ENCODE measurements at regions not wholly inside any gene's neighbourhood (a gene's known extent, or its start where the extent isn't known, plus 50 kb on each side); places are given as distances from the start of the nearest gene placed in this dataset.

GRCh38 chr2:8484502-8485283 lies 197.2 kb upstream of the ID2 start:
- Histone ChIP-seq H4K8ac (ENCODE audit: low read depth, low read length) (no peak overlapping the region), H2BK12ac (ENCODE audit: low read length) (no peak overlapping the region), H2AFZ (ENCODE audit: low read length) (no peak overlapping the region), H3K36me3 (replicated peaks in 1 of 2; ENCODE audit: control insufficient read depth in 2 of 2, insufficient read depth in 2 of 2, low read length in 2 of 2) (no peaks in the 10 kb centered on the region), H3K18ac (ENCODE audit: low read length) (no peak overlapping the region), H2BK5ac (ENCODE audit: low read length) (no peak overlapping the region), H2BK15ac (ENCODE audit: low read length) (no peak overlapping the region), H3K27ac (replicated peaks; ENCODE audit: low read length) (no peak overlapping the region), H3K4me3 (ENCODE audit: low read length in 2 of 2) (no peak overlapping the region), H3K4ac (ENCODE audit: low read length) (no peak overlapping the region), H3K27me3 (ENCODE audit: control insufficient read depth in 3 of 3, insufficient read depth in 3 of 3, low read depth in 1 of 3, low read length in 3 of 3) (no peaks in the 10 kb centered on the region), H2AK5ac (ENCODE audit: low read depth, low read length) (no peak overlapping the region), H3K9ac (ENCODE audit: low read depth, low read length, poor library complexity) (no peak overlapping the region), H4K91ac (ENCODE audit: low read depth, low read length, poor library complexity) (no peak overlapping the region), H3K23ac (ENCODE audit: low read depth, low read length, poor library complexity) (no peak overlapping the region), H3K9me3 (replicated peaks in 1 of 2; ENCODE audit: control insufficient read depth in 2 of 2, insufficient read depth in 1 of 2, low read depth in 1 of 2, low read length in 2 of 2) (no peaks in the 10 kb centered on the region), H3K14ac (ENCODE audit: low read length) (no peak overlapping the region), H3K79me1 (ENCODE audit: low read depth, low read length) (no peaks in the 10 kb centered on the region), H2BK120ac (ENCODE audit: low read depth, low read length) (no peak overlapping the region), H3K4me2 (ENCODE audit: insufficient read depth, low read length, poor library complexity, severe bottlenecking) (no peak overlapping the region), H3K4me1 (ENCODE audit: control insufficient read depth in 2 of 2, insufficient read depth in 1 of 2, low read depth in 1 of 2, low read length in 2 of 2) (peaks cover 4 to 8% of the 10 kb centered on the region in 2 donors)
- no peak for DNase-seq (ENCODE audit: low spot score)
- no CpG with 5 or more reads among the region's 7 CpGs for whole genome bisulfite sequencing, 2 donors (ENCODE audit: extremely low coverage in 2 of 2, insufficient read length in 2 of 2, insufficient replicate concordance in 1 of 2)

GRCh38 chr2:8485736-8486135 lies 196.1 kb upstream of the ID2 start:
- Histone ChIP-seq H2BK15ac (ENCODE audit: low read length) (no peak overlapping the region), H2BK12ac (ENCODE audit: low read length) (no peak overlapping the region), H3K4me2 (ENCODE audit: insufficient read depth, low read length, poor library complexity, severe bottlenecking) (no peak overlapping the region), H3K4me1 (ENCODE audit: control insufficient read depth in 2 of 2, insufficient read depth in 1 of 2, low read depth in 1 of 2, low read length in 2 of 2) (peaks cover 4 to 10% of the 10 kb centered on the region in 2 donors), H3K18ac (ENCODE audit: low read length) (no peak overlapping the region), H2BK120ac (ENCODE audit: low read depth, low read length) (no peak overlapping the region), H3K14ac (ENCODE audit: low read length) (no peak overlapping the region), H3K27me3 (ENCODE audit: control insufficient read depth in 3 of 3, insufficient read depth in 3 of 3, low read depth in 1 of 3, low read length in 3 of 3) (no peaks in the 10 kb centered on the region), H2AK5ac (ENCODE audit: low read depth, low read length) (no peak overlapping the region), H3K9me3 (replicated peaks in 1 of 2; ENCODE audit: control insufficient read depth in 2 of 2, insufficient read depth in 1 of 2, low read depth in 1 of 2, low read length in 2 of 2) (no peaks in the 10 kb centered on the region), H3K27ac (replicated peaks; ENCODE audit: low read length) (no peak overlapping the region), H4K91ac (ENCODE audit: low read depth, low read length, poor library complexity) (no peak overlapping the region), H2AFZ (ENCODE audit: low read length) (no peak overlapping the region), H2BK5ac (ENCODE audit: low read length) (no peak overlapping the region), H3K4me3 (ENCODE audit: low read length in 2 of 2) (no peak overlapping the region), H3K9ac (ENCODE audit: low read depth, low read length, poor library complexity) (no peak overlapping the region), H3K4ac (ENCODE audit: low read length) (no peak overlapping the region), H3K23ac (ENCODE audit: low read depth, low read length, poor library complexity) (no peak overlapping the region), H3K36me3 (replicated peaks in 1 of 2; ENCODE audit: control insufficient read depth in 2 of 2, insufficient read depth in 2 of 2, low read length in 2 of 2) (no peaks in the 10 kb centered on the region), H3K79me1 (ENCODE audit: low read depth, low read length) (no peaks in the 10 kb centered on the region), H4K8ac (ENCODE audit: low read depth, low read length) (no peak overlapping the region)
- no CpG with 5 or more reads among the region's 2 CpGs for WGBS, 2 donors (ENCODE audit: extremely low coverage in 2 of 2, insufficient read length in 2 of 2, insufficient replicate concordance in 1 of 2)
- DNase-seq (ENCODE audit: low spot score) = no peak

- no peaks in the 10 kb centered on the region for H3K79me1 ChIP-seq (ENCODE audit: low read depth, low read length)
- no peak overlapping the region for H4K91ac ChIP-seq (ENCODE audit: low read depth, low read length, poor library complexity)
Measured at GRCh38 chr2:8486141-8486540, 195.7 kb upstream of the ID2 start.

GRCh38 chr2:8487461-8487932 lies 194.4 kb upstream of the ID2 start:
- Histone ChIP-seq H3K4ac (ENCODE audit: low read length) (no peak overlapping the region), H3K4me1 (ENCODE audit: control insufficient read depth in 2 of 2, insufficient read depth in 1 of 2, low read depth in 1 of 2, low read length in 2 of 2) (peaks cover 4 to 10% of the 10 kb centered on the region in 2 donors)

More at GRCh38 chr2:8486141-8486540, 195.7 kb upstream of the ID2 start:
- no peak overlapping the region for H2AFZ ChIP-seq (ENCODE audit: low read length)
- H3K4me1 ChIP-seq (ENCODE audit: control insufficient read depth in 2 of 2, insufficient read depth in 1 of 2, low read depth in 1 of 2, low read length in 2 of 2) = peaks cover 4 to 10% of the 10 kb centered on the region in 2 donors
- H3K14ac ChIP-seq (ENCODE audit: low read length) = no peak overlapping the region
- no peak for DNase-seq (ENCODE audit: low spot score)
- H3K23ac ChIP-seq (ENCODE audit: low read depth, low read length, poor library complexity) = no peak overlapping the region
- no peak overlapping the region for H3K27ac ChIP-seq (replicated peaks; ENCODE audit: low read length)
- H3K18ac ChIP-seq (ENCODE audit: low read length) = no peak overlapping the region
- H2BK12ac ChIP-seq (ENCODE audit: low read length) = no peak overlapping the region
- H3K27me3 ChIP-seq (ENCODE audit: control insufficient read depth in 3 of 3, insufficient read depth in 3 of 3, low read depth in 1 of 3, low read length in 3 of 3) = no peaks in the 10 kb centered on the region
- no peak overlapping the region for H3K4ac ChIP-seq (ENCODE audit: low read length)
- no peak overlapping the region for H3K4me3 ChIP-seq (ENCODE audit: low read length in 2 of 2)
- H3K9me3 ChIP-seq (replicated peaks in 1 of 2; ENCODE audit: control insufficient read depth in 2 of 2, insufficient read depth in 1 of 2, low read depth in 1 of 2, low read length in 2 of 2) = no peaks in the 10 kb centered on the region
- no peak overlapping the region for H3K9ac ChIP-seq (ENCODE audit: low read depth, low read length, poor library complexity)
- no CpG with 5 or more reads among the region's 4 CpGs for WGBS, 2 donors (ENCODE audit: extremely low coverage in 2 of 2, insufficient read length in 2 of 2, insufficient replicate concordance in 1 of 2)
- H3K4me2 ChIP-seq (ENCODE audit: insufficient read depth, low read length, poor library complexity, severe bottlenecking) = no peak overlapping the region
- no peak overlapping the region for H4K8ac ChIP-seq (ENCODE audit: low read depth, low read length)
- no peak overlapping the region for H2BK15ac ChIP-seq (ENCODE audit: low read length)
- no peak overlapping the region for H2BK120ac ChIP-seq (ENCODE audit: low read depth, low read length)
- no peaks in the 10 kb centered on the region for H3K36me3 ChIP-seq (replicated peaks in 1 of 2; ENCODE audit: control insufficient read depth in 2 of 2, insufficient read depth in 2 of 2, low read length in 2 of 2)
- no peak overlapping the region for H2AK5ac ChIP-seq (ENCODE audit: low read depth, low read length)
- no peak overlapping the region for H2BK5ac ChIP-seq (ENCODE audit: low read length)

More at GRCh38 chr2:8487461-8487932, 194.4 kb upstream of the ID2 start:
- Histone ChIP-seq H3K36me3 (replicated peaks in 1 of 2; ENCODE audit: control insufficient read depth in 2 of 2, insufficient read depth in 2 of 2, low read length in 2 of 2) (no peaks in the 10 kb centered on the region), H3K27ac (replicated peaks; ENCODE audit: low read length) (no peak overlapping the region), H2BK120ac (ENCODE audit: low read depth, low read length) (no peak overlapping the region), H3K9ac (ENCODE audit: low read depth, low read length, poor library complexity) (no peak overlapping the region), H3K4me3 (ENCODE audit: low read length in 2 of 2) (no peak overlapping the region), H2BK12ac (ENCODE audit: low read length) (no peak overlapping the region), H4K91ac (ENCODE audit: low read depth, low read length, poor library complexity) (no peak overlapping the region), H3K4me2 (ENCODE audit: insufficient read depth, low read length, poor library complexity, severe bottlenecking) (no peak overlapping the region), H3K18ac (ENCODE audit: low read length) (peak overlapping the region; percentile 95), H3K79me1 (ENCODE audit: low read depth, low read length) (no peaks in the 10 kb centered on the region), H2AK5ac (ENCODE audit: low read depth, low read length) (no peak overlapping the region), H4K8ac (ENCODE audit: low read depth, low read length) (no peak overlapping the region), H3K14ac (ENCODE audit: low read length) (no peak overlapping the region), H3K9me3 (replicated peaks in 1 of 2; ENCODE audit: control insufficient read depth in 2 of 2, insufficient read depth in 1 of 2, low read depth in 1 of 2, low read length in 2 of 2) (no peaks in the 10 kb centered on the region), H2AFZ (ENCODE audit: low read length) (peak overlapping the region; percentile 83), H2BK5ac (ENCODE audit: low read length) (no peak overlapping the region), H3K27me3 (ENCODE audit: control insufficient read depth in 3 of 3, insufficient read depth in 3 of 3, low read depth in 1 of 3, low read length in 3 of 3) (no peaks in the 10 kb centered on the region), H2BK15ac (ENCODE audit: low read length) (peak overlapping the region; percentile 7), H3K23ac (ENCODE audit: low read depth, low read length, poor library complexity) (no peak overlapping the region)
- DNase-seq (ENCODE audit: low spot score) = no peak
- no CpG with 5 or more reads among the region's 16 CpGs for WGBS, 2 donors (ENCODE audit: extremely low coverage in 2 of 2, insufficient read length in 2 of 2, insufficient replicate concordance in 1 of 2)

Data from neuronal stem cell (in vitro differentiated cells).